Osteoblast (primary cell): ENCODE measurements at regions not wholly inside any gene's neighbourhood (a gene's known extent, or its start where the extent isn't known, plus 50 kb on each side); places are given as distances from the start of the nearest gene placed in this dataset.

ENCODE experiments used
- DNase-seq: peaks from one replicate; pipeline ENCODE4 v3.0.0; 2011; ENCODE audit warnings: low spot score, mixed read lengths; ENCODE audit not compliant: insufficient read length; ENCODE audit errors: missing footprints
- H2AFZ ChIP-seq: 2 replicates; pipeline ENCODE4 v1.6.0; 2011; ENCODE audit warnings: mild to moderate bottlenecking, low read length
- H3K27ac ChIP-seq: 2 replicates; pipeline ENCODE4 v1.5.1; 2011; ENCODE audit warnings: mild to moderate bottlenecking, low read depth, low read length, moderate library complexity
- H3K27me3 ChIP-seq: 2 replicates; pipeline ENCODE4 v1.6.0; 2012; ENCODE audit warnings: mild to moderate bottlenecking, control low read depth, inconsistent platforms, low read length, moderate library complexity; ENCODE audit not compliant: insufficient read depth
- H3K36me3 ChIP-seq: 2 replicates; pipeline ENCODE4 v1.5.1; 2011; ENCODE audit warnings: mild to moderate bottlenecking, low read length, control low read depth, moderate library complexity; ENCODE audit not compliant: insufficient read depth
- H3K4me1 ChIP-seq: 2 replicates; pipeline ENCODE4 v1.5.1; 2011; ENCODE audit warnings: mild to moderate bottlenecking, low read length, control low read depth, moderate library complexity; ENCODE audit not compliant: insufficient read depth
- H3K4me2 ChIP-seq: 2 replicates; pipeline ENCODE4 v1.6.0; 2011; ENCODE audit warnings: mild to moderate bottlenecking, low read length; ENCODE audit not compliant: insufficient read depth
- H3K4me3 ChIP-seq: fragments of 200-600 bp; sonication (generic); 3 replicates; pipeline ENCODE4 v1.5.1; 2012; ENCODE audit warnings: mild to moderate bottlenecking, low read length, inconsistent platforms; ENCODE audit not compliant: insufficient read depth
- H3K79me2 ChIP-seq: 2 replicates; pipeline ENCODE4 v1.6.0; 2012; ENCODE audit warnings: mild to moderate bottlenecking, low read length, control low read depth, inconsistent platforms; ENCODE audit not compliant: insufficient read depth
- H3K9me3 ChIP-seq: 2 replicates; pipeline ENCODE4 v1.5.1; 2011; ENCODE audit warnings: low read depth, low read length, control low read depth
- H4K20me1 ChIP-seq: 2 replicates; pipeline ENCODE4 v1.6.0; 2012; ENCODE audit warnings: mild to moderate bottlenecking, low read length, control low read depth; ENCODE audit not compliant: insufficient read depth
- TF ChIP-seq, protein P1 (sequence below): IDR thresholded peaks from 2 replicates; pipeline ENCODE4 v1.5.1; 2011; ENCODE audit warnings: mild to moderate bottlenecking, low read depth, low read length, moderate library complexity; ENCODE audit errors: extremely low read depth

GRCh38 chr1:105317976-105318375 lies 1568.3 kb downstream of the AMY1C start:
- Histone ChIP-seq H3K27me3 (no peaks in the 10 kb centered on the region), H3K27ac (no peak overlapping the region), H3K9me3 (no peaks in the 10 kb centered on the region), H3K4me2 (no peak overlapping the region), H2AFZ (no peak overlapping the region), H4K20me1 (no peaks in the 10 kb centered on the region), H3K79me2 (no peaks in the 10 kb centered on the region), H3K4me3 (no peak overlapping the region), H3K4me1 (no peaks in the 10 kb centered on the region), H3K36me3 (no peaks in the 10 kb centered on the region)
- TF ChIP-seq, protein P1, sequence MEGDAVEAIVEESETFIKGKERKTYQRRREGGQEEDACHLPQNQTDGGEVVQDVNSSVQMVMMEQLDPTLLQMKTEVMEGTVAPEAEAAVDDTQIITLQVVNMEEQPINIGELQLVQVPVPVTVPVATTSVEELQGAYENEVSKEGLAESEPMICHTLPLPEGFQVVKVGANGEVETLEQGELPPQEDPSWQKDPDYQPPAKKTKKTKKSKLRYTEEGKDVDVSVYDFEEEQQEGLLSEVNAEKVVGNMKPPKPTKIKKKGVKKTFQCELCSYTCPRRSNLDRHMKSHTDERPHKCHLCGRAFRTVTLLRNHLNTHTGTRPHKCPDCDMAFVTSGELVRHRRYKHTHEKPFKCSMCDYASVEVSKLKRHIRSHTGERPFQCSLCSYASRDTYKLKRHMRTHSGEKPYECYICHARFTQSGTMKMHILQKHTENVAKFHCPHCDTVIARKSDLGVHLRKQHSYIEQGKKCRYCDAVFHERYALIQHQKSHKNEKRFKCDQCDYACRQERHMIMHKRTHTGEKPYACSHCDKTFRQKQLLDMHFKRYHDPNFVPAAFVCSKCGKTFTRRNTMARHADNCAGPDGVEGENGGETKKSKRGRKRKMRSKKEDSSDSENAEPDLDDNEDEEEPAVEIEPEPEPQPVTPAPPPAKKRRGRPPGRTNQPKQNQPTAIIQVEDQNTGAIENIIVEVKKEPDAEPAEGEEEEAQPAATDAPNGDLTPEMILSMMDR = no peak
- DNase-seq = no peak

GRCh38 chr1:105326886-105327285 lies 1577.2 kb downstream of the AMY1C start:
- no peak for DNase-seq
- H3K4me3 ChIP-seq = no peak overlapping the region
- TF ChIP-seq, protein P1 = no peak
- H3K4me2 ChIP-seq = no peak overlapping the region
- no peaks in the 10 kb centered on the region for H3K36me3 ChIP-seq
- H3K4me1 ChIP-seq = no peaks in the 10 kb centered on the region
- no peak overlapping the region for H2AFZ ChIP-seq
- no peaks in the 10 kb centered on the region for H3K27me3 ChIP-seq
- H3K9me3 ChIP-seq = no peaks in the 10 kb centered on the region
- no peak overlapping the region for H3K27ac ChIP-seq
- H3K79me2 ChIP-seq = no peaks in the 10 kb centered on the region
- no peaks in the 10 kb centered on the region for H4K20me1 ChIP-seq

DNA sequence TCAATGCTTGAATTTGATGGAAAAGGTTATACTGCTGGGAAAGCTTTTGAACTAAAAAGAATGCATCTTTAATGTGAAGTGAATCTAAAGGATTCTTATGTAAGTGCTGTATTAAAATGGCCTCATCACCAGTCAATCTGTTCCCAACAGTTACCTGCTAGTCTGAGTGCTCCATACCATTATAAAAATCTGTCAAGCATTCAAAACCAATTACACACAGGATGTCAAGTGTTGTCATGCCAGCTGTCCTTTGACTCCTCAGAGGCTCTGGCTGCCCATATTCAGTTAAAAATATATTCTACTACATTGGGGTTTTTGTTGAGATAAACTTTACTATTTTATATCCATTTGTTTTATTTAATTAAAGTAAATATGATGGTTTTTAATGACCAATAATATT lies 1587.7 kb downstream of the AMY1C start:
- Histone ChIP-seq H3K36me3 (no peaks in the 10 kb centered on the region), H3K9me3 (no peaks in the 10 kb centered on the region), H3K4me3 (no peak overlapping the region), H3K4me2 (no peak overlapping the region), H4K20me1 (no peaks in the 10 kb centered on the region), H3K27ac (no peak overlapping the region), H3K27me3 (no peaks in the 10 kb centered on the region), H2AFZ (no peak overlapping the region), H3K4me1 (no peaks in the 10 kb centered on the region), H3K79me2 (no peaks in the 10 kb centered on the region)
- TF ChIP-seq, protein P1 = no peak
- DNase-seq = no peak

- Histone ChIP-seq H3K27me3 (no peaks in the 10 kb centered on the region), H3K9me3 (no peaks in the 10 kb centered on the region), H3K4me1 (no peaks in the 10 kb centered on the region), H3K79me2 (no peaks in the 10 kb centered on the region), H3K36me3 (no peaks in the 10 kb centered on the region), H2AFZ (no peak overlapping the region), H3K4me2 (no peak overlapping the region), H3K27ac (no peak overlapping the region), H3K4me3 (no peak overlapping the region), H4K20me1 (no peaks in the 10 kb centered on the region)
- TF ChIP-seq, protein P1 = no peak
- DNase-seq = no peak
These were observed 1593.6 kb downstream of the AMY1C start for GRCh38 chr1:105343317-105343716.
